Mammary epithelial cell (primary cell): ENCODE measurements at regions not wholly inside any gene's neighbourhood (a gene's known extent, or its start where the extent isn't known, plus 50 kb on each side); places are given as distances from the start of the nearest gene placed in this dataset.

ENCODE experiments used
- EZH2 ChIP-seq: IDR thresholded peaks from 2 replicates; pipeline ENCODE4 v1.6.1; 2012; ENCODE audit warnings: low read length, inconsistent platforms, borderline replicate concordance
- TF ChIP-seq, protein P1 (sequence below), 2 donors: IDR thresholded peaks in 1 of 2; conservative IDR thresholded peaks in 1 of 2; 2 replicates each; pipeline ENCODE4 v1.5.1; 2011 to 2012; ENCODE audit warnings: inconsistent platforms in 2 of 2, low read length in 2 of 2, mild to moderate bottlenecking in 2 of 2, control low read depth in 1 of 2, low read depth in 1 of 2; ENCODE audit not compliant: insufficient read depth in 1 of 2; ENCODE audit errors: extremely low read depth in 1 of 2

DNA sequence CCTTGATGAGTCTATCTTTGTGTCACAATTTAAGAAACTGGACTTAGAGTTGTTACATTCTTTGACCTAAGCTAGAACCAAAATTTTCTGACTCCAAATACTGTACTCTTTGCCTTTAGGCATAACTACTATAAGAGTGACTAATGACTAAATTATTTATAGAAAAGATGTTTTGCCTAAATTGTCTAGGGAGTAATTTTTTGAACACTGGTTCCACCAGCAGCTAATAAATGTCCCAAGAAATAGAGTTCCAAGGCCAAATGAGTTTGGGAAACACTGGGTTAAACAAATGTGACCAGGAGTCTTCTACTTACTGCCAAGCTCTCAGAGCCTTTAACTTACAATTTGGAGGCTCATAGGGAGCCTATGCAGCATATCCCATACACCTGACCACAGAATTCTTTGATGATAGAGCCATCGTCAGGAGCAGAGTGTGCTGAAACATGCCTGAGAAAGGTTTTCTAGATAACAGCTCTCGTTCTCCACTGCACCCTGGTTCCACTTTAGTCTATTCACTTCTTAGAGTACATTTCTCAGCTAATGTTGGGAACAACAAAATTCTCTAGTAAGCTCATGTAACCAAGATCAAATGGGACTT is 215.9 kb upstream of the HMGA2 start:
- TF ChIP-seq, protein P1, sequence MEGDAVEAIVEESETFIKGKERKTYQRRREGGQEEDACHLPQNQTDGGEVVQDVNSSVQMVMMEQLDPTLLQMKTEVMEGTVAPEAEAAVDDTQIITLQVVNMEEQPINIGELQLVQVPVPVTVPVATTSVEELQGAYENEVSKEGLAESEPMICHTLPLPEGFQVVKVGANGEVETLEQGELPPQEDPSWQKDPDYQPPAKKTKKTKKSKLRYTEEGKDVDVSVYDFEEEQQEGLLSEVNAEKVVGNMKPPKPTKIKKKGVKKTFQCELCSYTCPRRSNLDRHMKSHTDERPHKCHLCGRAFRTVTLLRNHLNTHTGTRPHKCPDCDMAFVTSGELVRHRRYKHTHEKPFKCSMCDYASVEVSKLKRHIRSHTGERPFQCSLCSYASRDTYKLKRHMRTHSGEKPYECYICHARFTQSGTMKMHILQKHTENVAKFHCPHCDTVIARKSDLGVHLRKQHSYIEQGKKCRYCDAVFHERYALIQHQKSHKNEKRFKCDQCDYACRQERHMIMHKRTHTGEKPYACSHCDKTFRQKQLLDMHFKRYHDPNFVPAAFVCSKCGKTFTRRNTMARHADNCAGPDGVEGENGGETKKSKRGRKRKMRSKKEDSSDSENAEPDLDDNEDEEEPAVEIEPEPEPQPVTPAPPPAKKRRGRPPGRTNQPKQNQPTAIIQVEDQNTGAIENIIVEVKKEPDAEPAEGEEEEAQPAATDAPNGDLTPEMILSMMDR (conservative IDR thresholded peaks at IDR 0.05 in 1 of 2, IDR thresholded peaks at IDR 0.05 in 1 of 2; ENCODE audit: extremely low read depth in 1 of 2, insufficient read depth in 1 of 2, low read depth in 1 of 2, low read length in 2 of 2), result no peak
- TF ChIP-seq EZH2, result no peak
